ENCODE measurements at regions not wholly inside any gene's neighbourhood (a gene's known extent, or its start where the extent isn't known, plus 50 kb on each side); places are given as distances from the start of the nearest gene placed in this dataset.

GRCh38 chr15:26020871-26021270 lies 157.7 kb upstream of the ATP10A start:
- TF ChIP-seq CTCF (IDR thresholded peaks at IDR 0.05) (no peak), POLR2A (IDR thresholded peaks at IDR 0.05; ENCODE audit: low read depth) (no peak), POLR2AphosphoS5 (IDR thresholded peaks at IDR 0.05) (no peak), EP300 (IDR thresholded peaks at IDR 0.05) (no peak)
